ENCODE measurements at regions not wholly inside any gene's neighbourhood (a gene's known extent, or its start where the extent isn't known, plus 50 kb on each side); places are given as distances from the start of the nearest gene placed in this dataset.

DNA sequence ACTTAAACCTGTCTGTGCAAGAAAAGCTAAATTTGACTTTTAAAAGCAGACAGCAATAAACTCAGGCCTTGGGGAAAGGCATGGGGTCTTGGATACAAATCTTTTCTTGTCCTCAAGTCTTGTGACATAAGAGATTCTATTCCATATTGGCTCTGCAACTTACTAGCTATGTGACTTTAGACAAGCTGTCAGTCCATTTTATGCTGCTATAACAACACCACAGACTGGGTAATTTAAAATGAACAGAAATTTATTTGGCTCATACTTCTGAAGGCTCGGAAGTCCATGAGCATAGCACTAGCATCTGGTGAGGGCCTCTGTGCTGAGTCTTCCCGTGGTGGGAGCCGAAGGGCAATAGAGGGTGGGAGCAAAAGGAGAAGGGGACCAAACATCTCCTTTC is 246.0 kb upstream of the MOCS1 start:
- no peak overlapping the region for H3K27ac ChIP-seq
- H3K36me3 ChIP-seq = no peaks in the 10 kb centered on the region
- TF ChIP-seq POLR2AphosphoS5 (IDR thresholded peaks at IDR 0.05) (no peak), POLR2A (IDR thresholded peaks at IDR 0.05) (no peak), EP300 (IDR thresholded peaks at IDR 0.05) (no peak)
- WGBS, 2 donors (ENCODE audit: low coverage in 1 of 2) = 73 to 82% methylated on average over 2 to 3 of the region's 3 CpGs
- no peak overlapping the region for H3K4me3 ChIP-seq
- H3K4me1 ChIP-seq = no peaks in the 10 kb centered on the region
- H3K9me3 ChIP-seq = peaks cover 0 to 14% (median 0%) of the 10 kb centered on the region in 3 donors
- no peak for ATAC-seq
- H3K27me3 ChIP-seq = peaks cover 13% of the 10 kb centered on the region

DNA sequence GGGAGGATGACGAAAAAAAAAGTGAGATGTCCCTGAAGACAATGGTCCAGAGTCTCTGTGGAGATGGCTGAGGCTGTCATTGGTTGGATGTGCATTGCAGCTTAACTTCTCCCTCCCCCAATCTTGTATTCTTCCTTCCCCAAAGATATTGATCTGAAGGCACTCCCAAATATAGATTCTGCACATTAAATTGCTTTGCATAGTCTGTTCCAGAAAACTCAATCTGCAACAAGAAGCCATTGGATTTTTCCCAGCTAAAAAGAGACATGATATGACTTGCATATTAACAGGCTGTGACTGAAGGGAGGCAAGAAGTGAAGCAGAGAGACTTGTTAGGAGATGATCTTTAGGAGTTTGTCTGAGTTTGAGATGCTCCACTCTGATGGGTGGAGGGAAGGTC is 245.2 kb upstream of the MOCS1 start:
- 80% methylated on average over 1 of the region's 1 CpG; no CpG with 5 or more reads in 1 of the 2 donors for WGBS, 2 donors (ENCODE audit: low coverage in 1 of 2)
- no peak for ATAC-seq

GRCh38 chr6:40177598-40177997 is 243.3 kb upstream of the MOCS1 start:
- Histone ChIP-seq H3K27me3 (peaks cover 13% of the 10 kb centered on the region), H3K27ac (no peak overlapping the region), H3K4me3 (no peak overlapping the region), H3K9me3 (no peaks in the 10 kb centered on the region), H3K4me1 (no peaks in the 10 kb centered on the region), H3K36me3 (no peaks in the 10 kb centered on the region)
- no peak for ATAC-seq
- WGBS, 2 donors (ENCODE audit: low coverage in 1 of 2) = 75 to 89% methylated on average over 1 of the region's 1 CpG
- TF ChIP-seq, protein P1, sequence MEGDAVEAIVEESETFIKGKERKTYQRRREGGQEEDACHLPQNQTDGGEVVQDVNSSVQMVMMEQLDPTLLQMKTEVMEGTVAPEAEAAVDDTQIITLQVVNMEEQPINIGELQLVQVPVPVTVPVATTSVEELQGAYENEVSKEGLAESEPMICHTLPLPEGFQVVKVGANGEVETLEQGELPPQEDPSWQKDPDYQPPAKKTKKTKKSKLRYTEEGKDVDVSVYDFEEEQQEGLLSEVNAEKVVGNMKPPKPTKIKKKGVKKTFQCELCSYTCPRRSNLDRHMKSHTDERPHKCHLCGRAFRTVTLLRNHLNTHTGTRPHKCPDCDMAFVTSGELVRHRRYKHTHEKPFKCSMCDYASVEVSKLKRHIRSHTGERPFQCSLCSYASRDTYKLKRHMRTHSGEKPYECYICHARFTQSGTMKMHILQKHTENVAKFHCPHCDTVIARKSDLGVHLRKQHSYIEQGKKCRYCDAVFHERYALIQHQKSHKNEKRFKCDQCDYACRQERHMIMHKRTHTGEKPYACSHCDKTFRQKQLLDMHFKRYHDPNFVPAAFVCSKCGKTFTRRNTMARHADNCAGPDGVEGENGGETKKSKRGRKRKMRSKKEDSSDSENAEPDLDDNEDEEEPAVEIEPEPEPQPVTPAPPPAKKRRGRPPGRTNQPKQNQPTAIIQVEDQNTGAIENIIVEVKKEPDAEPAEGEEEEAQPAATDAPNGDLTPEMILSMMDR (IDR thresholded peaks at IDR 0.05) = no peak
- TF ChIP-seq POLR2AphosphoS5 (IDR thresholded peaks at IDR 0.05) (no peak), POLR2A (IDR thresholded peaks at IDR 0.05) (no peak), EP300 (IDR thresholded peaks at IDR 0.05) (no peak)

More for the DNA sequence above, 245.2 kb upstream of the MOCS1 start:
- peaks cover 0 to 14% (median 0%) of the 10 kb centered on the region in 3 donors for H3K9me3 ChIP-seq
- TF ChIP-seq POLR2A (IDR thresholded peaks at IDR 0.05) (no peak), EP300 (IDR thresholded peaks at IDR 0.05) (no peak), POLR2AphosphoS5 (IDR thresholded peaks at IDR 0.05) (no peak)
- TF ChIP-seq, protein P1 (IDR thresholded peaks at IDR 0.05) = no peak
- no peaks in the 10 kb centered on the region for H3K36me3 ChIP-seq
- H3K27me3 ChIP-seq = peaks cover 13% of the 10 kb centered on the region
- H3K27ac ChIP-seq = no peak overlapping the region
- no peaks in the 10 kb centered on the region for H3K4me1 ChIP-seq
- no peak overlapping the region for H3K4me3 ChIP-seq

DNA sequence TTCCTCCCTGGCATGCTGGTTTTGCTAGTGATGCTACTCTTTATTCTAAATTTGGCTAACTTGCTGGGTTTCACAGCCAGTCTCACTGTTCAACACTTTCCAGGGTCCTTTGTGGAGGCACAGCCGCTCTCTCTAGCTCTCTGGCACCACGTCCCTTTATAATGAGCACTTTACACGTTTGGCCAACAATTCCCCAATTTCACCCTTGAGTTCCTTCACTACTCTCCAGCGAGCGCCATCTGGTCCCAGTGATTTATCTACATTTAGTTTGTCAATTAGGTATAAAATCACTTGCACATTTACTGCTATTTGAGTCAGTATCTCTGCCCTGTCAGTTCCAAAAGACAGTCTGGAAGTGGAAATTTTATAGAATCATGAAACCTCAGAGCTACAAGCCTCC is 241.9 kb upstream of the MOCS1 start:
- Histone ChIP-seq H3K4me3 (no peak overlapping the region), H3K27me3 (peaks cover 14% of the 10 kb centered on the region), H3K9me3 (no peaks in the 10 kb centered on the region), H3K4me1 (no peaks in the 10 kb centered on the region), H3K36me3 (no peaks in the 10 kb centered on the region), H3K27ac (no peak overlapping the region)
- no peak for TF ChIP-seq EP300 (IDR thresholded peaks at IDR 0.05)
- TF ChIP-seq POLR2AphosphoS5 (IDR thresholded peaks at IDR 0.05) = no peak
- TF ChIP-seq, protein P1 (IDR thresholded peaks at IDR 0.05) = no peak
- no peak for TF ChIP-seq POLR2A (IDR thresholded peaks at IDR 0.05)
- ATAC-seq = no peak
- 71 to 85% methylated on average over 5 of the region's 5 CpGs for WGBS, 2 donors (ENCODE audit: low coverage in 1 of 2)

- 71 to 95% methylated on average over 2 to 3 of the region's 3 CpGs for WGBS, 2 donors (ENCODE audit: low coverage in 1 of 2)
These were observed 238.0 kb upstream of the MOCS1 start for GRCh38 chr6:40172272-40172671.

More at GRCh38 chr6:40172272-40172671, 238.0 kb upstream of the MOCS1 start:
- Histone ChIP-seq H3K4me3 (no peak overlapping the region), H3K4me1 (no peaks in the 10 kb centered on the region), H3K9me3 (no peaks in the 10 kb centered on the region), H3K36me3 (no peaks in the 10 kb centered on the region), H3K27ac (no peak overlapping the region), H3K27me3 (peaks cover 39% of the 10 kb centered on the region)
- no peak for TF ChIP-seq EP300 (IDR thresholded peaks at IDR 0.05)
- TF ChIP-seq POLR2A (IDR thresholded peaks at IDR 0.05) = no peak
- no peak for TF ChIP-seq POLR2AphosphoS5 (IDR thresholded peaks at IDR 0.05)
- TF ChIP-seq, protein P1 (IDR thresholded peaks at IDR 0.05) = no peak
- ATAC-seq = no peak

Data from gastroesophageal sphincter (tissue), 4 donors.